ENCODE measurements at regions not wholly inside any gene's neighbourhood (a gene's known extent, or its start where the extent isn't known, plus 50 kb on each side); places are given as distances from the start of the nearest gene placed in this dataset.
A peak's percentile ranks its signal among the peaks of the same experiment; 100 is the strongest.

DNA sequence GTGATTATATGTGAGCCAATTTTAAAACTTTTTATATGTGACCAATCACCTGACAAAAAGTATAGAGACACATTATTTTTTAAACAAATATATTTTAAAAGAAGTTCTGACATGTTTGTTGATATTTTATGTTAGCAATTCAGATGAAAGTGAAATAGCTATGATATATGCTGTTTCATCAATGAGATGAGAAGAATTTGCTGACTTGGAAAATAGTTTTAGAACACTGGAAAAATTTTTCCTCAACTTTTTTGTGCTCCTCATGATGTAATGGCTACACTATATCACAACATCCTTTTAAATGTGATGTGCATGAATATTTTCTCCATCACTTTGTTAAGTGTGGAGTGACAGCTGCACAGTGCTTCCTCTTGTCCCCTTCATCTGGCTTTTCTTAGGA is 434.0 kb downstream of the PLCL1 start:
- peaks cover 9% of the 10 kb centered on the region for H3K4me1 Mint-ChIP-seq
- no peak overlapping the region for H3K27ac Mint-ChIP-seq
- no peaks in the 10 kb centered on the region for H3K27me3 Mint-ChIP-seq (ENCODE audit: insufficient read depth)
- H3K9me3 Mint-ChIP-seq = no peaks in the 10 kb centered on the region
- TF ChIP-seq, protein P1, sequence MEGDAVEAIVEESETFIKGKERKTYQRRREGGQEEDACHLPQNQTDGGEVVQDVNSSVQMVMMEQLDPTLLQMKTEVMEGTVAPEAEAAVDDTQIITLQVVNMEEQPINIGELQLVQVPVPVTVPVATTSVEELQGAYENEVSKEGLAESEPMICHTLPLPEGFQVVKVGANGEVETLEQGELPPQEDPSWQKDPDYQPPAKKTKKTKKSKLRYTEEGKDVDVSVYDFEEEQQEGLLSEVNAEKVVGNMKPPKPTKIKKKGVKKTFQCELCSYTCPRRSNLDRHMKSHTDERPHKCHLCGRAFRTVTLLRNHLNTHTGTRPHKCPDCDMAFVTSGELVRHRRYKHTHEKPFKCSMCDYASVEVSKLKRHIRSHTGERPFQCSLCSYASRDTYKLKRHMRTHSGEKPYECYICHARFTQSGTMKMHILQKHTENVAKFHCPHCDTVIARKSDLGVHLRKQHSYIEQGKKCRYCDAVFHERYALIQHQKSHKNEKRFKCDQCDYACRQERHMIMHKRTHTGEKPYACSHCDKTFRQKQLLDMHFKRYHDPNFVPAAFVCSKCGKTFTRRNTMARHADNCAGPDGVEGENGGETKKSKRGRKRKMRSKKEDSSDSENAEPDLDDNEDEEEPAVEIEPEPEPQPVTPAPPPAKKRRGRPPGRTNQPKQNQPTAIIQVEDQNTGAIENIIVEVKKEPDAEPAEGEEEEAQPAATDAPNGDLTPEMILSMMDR (conservative IDR thresholded peaks at IDR 0.05) = no peak
- H3K27ac ChIP-seq (ENCODE audit: low read depth, low read length) = no peak overlapping the region
- peaks cover 3% of the 10 kb centered on the region for H3K4me1 ChIP-seq (ENCODE audit: control insufficient read depth, insufficient read depth, low read length)
- no peaks in the 10 kb centered on the region for H3K27me3 ChIP-seq (ENCODE audit: control insufficient read depth, insufficient read depth, low read length, poor library complexity, severe bottlenecking)
- no peaks in the 10 kb centered on the region for H3K36me3 ChIP-seq (ENCODE audit: control insufficient read depth, insufficient read depth, low read length)
- no peak overlapping the region for H3K9ac ChIP-seq (ENCODE audit: extremely low read depth, low read length, poor library complexity, severe bottlenecking)
- no peak for DNase-seq
- H3K4me3 ChIP-seq (ENCODE audit: low read length) = no peak overlapping the region
- H3K9me3 ChIP-seq (ENCODE audit: control insufficient read depth, low read length) = no peaks in the 10 kb centered on the region
- no peak overlapping the region for H3K4me3 Mint-ChIP-seq
- no peaks in the 10 kb centered on the region for H3K36me3 Mint-ChIP-seq (ENCODE audit: low read depth)

DNA sequence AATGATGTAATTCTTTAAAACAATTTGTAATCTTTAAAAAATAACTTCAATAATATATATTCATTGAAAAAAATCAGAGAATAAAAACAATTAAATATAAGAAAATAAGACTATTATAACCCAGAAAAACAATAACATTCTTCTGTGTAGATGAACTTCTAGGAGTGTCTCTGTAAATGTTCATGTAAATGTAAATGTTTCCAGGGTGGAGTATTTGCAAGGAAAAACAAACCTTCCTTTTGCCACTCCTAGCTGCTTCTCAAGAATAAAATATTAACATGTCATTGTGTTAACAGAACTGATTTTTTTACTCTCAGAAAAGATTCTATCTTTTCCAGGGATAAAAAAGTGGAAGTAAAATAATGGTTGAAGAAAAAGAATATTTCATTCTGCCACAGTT is 431.9 kb downstream of the PLCL1 start:
- no peaks in the 10 kb centered on the region for H3K36me3 Mint-ChIP-seq (ENCODE audit: low read depth)
- Histone ChIP-seq H3K9ac (ENCODE audit: extremely low read depth, low read length, poor library complexity, severe bottlenecking) (no peak overlapping the region), H3K36me3 (ENCODE audit: control insufficient read depth, insufficient read depth, low read length) (no peaks in the 10 kb centered on the region), H3K4me1 (ENCODE audit: control insufficient read depth, insufficient read depth, low read length) (peaks cover 6% of the 10 kb centered on the region), H3K9me3 (ENCODE audit: control insufficient read depth, low read length) (no peaks in the 10 kb centered on the region), H3K4me3 (ENCODE audit: low read length) (no peak overlapping the region), H3K27ac (ENCODE audit: low read depth, low read length) (no peak overlapping the region), H3K27me3 (ENCODE audit: control insufficient read depth, insufficient read depth, low read length, poor library complexity, severe bottlenecking) (no peaks in the 10 kb centered on the region)
- DNase-seq = no peak
- H3K27ac Mint-ChIP-seq = no peak overlapping the region
- no peaks in the 10 kb centered on the region for H3K9me3 Mint-ChIP-seq
- H3K4me1 Mint-ChIP-seq = peaks cover 14% of the 10 kb centered on the region
- H3K27me3 Mint-ChIP-seq (ENCODE audit: insufficient read depth) = no peaks in the 10 kb centered on the region
- TF ChIP-seq, protein P1 (conservative IDR thresholded peaks at IDR 0.05) = no peak
- H3K4me3 Mint-ChIP-seq = no peak overlapping the region

- Histone ChIP-seq H3K9ac (ENCODE audit: extremely low read depth, low read length, poor library complexity, severe bottlenecking) (no peak overlapping the region), H3K27ac (ENCODE audit: low read depth, low read length) (peak overlapping the region; percentile 21), H3K4me1 (ENCODE audit: control insufficient read depth, insufficient read depth, low read length) (peaks cover 6% of the 10 kb centered on the region), H3K36me3 (ENCODE audit: control insufficient read depth, insufficient read depth, low read length) (no peaks in the 10 kb centered on the region), H3K27me3 (ENCODE audit: control insufficient read depth, insufficient read depth, low read length, poor library complexity, severe bottlenecking) (no peaks in the 10 kb centered on the region), H3K9me3 (ENCODE audit: control insufficient read depth, low read length) (no peaks in the 10 kb centered on the region), H3K4me3 (ENCODE audit: low read length) (no peak overlapping the region)
- no peaks in the 10 kb centered on the region for H3K36me3 Mint-ChIP-seq (ENCODE audit: low read depth)
- TF ChIP-seq, protein P1 (conservative IDR thresholded peaks at IDR 0.05) = no peak
- H3K4me1 Mint-ChIP-seq = peaks cover 14% of the 10 kb centered on the region
- H3K9me3 Mint-ChIP-seq = no peaks in the 10 kb centered on the region
- H3K4me3 Mint-ChIP-seq = no peak overlapping the region
- H3K27ac Mint-ChIP-seq = no peak overlapping the region
- DNase-seq = no peak
- WGBS, 2 experiments (ENCODE audit: insufficient coverage in 1 of 2, insufficient read length in 1 of 2) = 50 to 75% methylated on average over 2 to 4 of the region's 4 CpGs
- H3K27me3 Mint-ChIP-seq (ENCODE audit: insufficient read depth) = no peaks in the 10 kb centered on the region
Observed at GRCh38 chr2:198232281-198232680, 427.9 kb downstream of the PLCL1 start.

All from endodermal cell (in vitro differentiated cells).